Esophagus squamous epithelium (tissue), 4 donors: ENCODE measurements at regions not wholly inside any gene's neighbourhood (a gene's known extent, or its start where the extent isn't known, plus 50 kb on each side); places are given as distances from the start of the nearest gene placed in this dataset.

Experiments used
- CTCF ChIP-seq, 6 experiments: fragments of 450-650 bp in 4 of 6; fragments of 200-600 bp in 2 of 6; sonication (generic) in 2 of 6; IDR thresholded peaks; one replicate each; pipeline ENCODE4 v1.5.1; 2016 to 2019; ENCODE audit warnings: antibody characterized with exemption in 6 of 6, mild to moderate bottlenecking in 4 of 6, moderate library complexity in 4 of 6
- POLR2A ChIP-seq, 4 donors: fragments of 450-650 bp; IDR thresholded peaks; one replicate each; pipeline ENCODE4 v1.6.1; 2017; ENCODE audit warnings: antibody characterized with exemption in 4 of 4, mild to moderate bottlenecking in 4 of 4, moderate library complexity in 3 of 4

DNA sequence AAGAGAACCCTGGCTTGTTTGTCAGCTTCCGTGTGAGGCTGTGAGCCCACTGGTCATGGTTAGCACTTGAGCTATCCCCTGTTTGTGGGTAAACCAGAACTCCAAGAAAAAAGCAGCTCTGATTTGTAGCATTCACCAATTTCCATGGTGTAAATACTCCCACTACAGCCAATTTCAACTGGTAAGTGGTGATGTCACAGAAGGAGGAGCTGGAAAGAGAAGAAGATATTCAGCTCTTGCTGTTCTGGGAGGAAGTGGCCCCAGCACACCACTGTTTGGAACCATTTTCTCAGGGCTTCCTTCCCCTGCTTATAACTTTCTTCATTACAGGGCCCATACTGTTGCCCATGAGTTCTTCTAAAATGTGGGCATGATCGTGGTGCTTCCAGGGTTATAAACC is 500.1 kb upstream of the ZMIZ1 start:
- TF ChIP-seq CTCF (IDR thresholded peaks at IDR 0.05) (no peak), POLR2A (IDR thresholded peaks at IDR 0.05) (no peak)
